Activated CD4-positive, CD25-positive, alpha-beta regulatory T cell treated with anti-CD3 and anti-CD28 coated beads, Interleukin-2, amount 50 U/mL, for 24 hours (primary cell): ENCODE measurements at regions not wholly inside any gene's neighbourhood (a gene's known extent, or its start where the extent isn't known, plus 50 kb on each side); places are given as distances from the start of the nearest gene placed in this dataset.

Experiments used
- ATAC-seq, 2 donors: fragments of 150-1000 bp; cut with Tn5 transposase; one replicate each; pipeline ENCODE4 v1.10.0; 2021; ENCODE audit warnings: mild to moderate bottlenecking in 1 of 2, moderate library complexity in 1 of 2

DNA sequence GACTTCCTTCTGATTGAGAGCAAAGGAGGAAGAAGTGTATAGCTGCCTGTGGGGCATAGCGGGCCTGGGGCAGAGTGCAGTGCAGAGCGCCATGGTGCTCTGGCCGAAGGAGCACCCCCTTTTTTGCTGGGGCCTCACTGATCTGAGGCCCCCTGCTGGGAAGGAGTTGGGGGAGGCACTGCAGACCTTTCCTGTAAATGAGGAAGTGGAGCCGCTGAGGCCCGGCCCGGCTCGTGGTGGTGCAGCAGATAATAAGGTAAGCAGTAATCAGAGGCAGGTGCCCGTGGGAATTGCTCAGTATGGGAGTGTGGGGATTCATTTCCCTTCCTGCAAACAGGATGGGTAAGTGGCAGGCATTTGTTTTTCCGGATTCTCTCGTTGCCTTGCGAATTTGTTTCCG lies 373.7 kb upstream of the MKI67 start:
- no peak for ATAC-seq

DNA sequence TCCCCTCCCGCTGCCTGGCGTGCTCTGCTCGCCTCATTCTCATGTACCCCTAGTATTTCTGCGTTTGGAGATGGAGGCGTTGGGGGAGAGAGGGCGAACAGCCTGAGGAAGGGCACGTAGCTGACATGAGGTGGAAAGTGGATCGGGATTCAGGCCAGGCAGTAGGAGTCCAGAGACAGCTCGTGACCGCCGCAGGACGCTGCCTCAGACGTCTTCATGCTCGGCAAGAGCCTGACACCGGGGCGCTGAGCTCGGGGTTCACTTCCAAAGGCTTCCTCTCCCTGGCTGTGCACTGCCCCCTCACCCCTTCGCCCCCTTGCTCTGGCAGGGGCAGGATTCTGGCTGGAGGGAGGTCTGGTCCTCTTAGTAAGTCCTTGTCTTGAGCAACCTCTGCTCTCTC lies 374.4 kb upstream of the MKI67 start:
- ATAC-seq: no peak

DNA sequence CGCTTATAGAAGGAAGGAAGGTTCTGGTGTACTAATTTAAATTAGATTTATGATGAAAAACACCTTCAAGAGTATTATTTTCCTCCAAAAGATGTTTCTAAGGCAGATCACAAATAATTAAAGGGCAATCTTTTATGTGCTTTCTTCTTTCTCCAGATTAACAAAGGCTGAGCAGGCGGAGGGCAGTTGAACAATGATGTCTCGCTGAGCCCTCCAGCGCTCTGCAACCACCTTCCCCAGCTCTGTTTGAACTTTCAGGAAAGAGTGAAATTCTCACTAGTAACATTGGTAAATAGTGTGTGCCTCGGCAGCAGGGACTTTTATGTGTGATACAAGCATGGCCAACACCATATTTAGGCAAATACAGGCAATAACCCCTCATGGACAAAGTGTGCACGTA lies 379.1 kb upstream of the MKI67 start:
- no peak for ATAC-seq

DNA sequence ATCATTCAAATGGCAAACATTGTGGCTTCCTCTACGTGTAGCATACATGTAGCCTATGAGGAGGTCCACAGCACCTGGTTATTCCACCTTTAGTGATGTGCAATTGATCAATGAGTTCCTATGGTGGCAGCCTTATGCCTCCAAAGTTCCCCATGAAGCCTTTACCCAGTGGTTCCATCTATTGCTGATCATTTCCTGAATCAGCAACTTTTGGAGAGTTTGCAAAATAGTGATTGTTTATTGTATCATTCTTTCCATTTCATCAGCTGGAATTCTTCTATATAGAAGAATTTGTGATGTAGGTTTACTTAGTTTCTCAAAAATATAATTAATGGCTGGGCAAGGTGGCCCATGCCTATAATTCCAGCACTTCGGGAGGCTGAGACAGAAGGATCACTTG lies 380.2 kb upstream of the MKI67 start:
- no peak for ATAC-seq

DNA sequence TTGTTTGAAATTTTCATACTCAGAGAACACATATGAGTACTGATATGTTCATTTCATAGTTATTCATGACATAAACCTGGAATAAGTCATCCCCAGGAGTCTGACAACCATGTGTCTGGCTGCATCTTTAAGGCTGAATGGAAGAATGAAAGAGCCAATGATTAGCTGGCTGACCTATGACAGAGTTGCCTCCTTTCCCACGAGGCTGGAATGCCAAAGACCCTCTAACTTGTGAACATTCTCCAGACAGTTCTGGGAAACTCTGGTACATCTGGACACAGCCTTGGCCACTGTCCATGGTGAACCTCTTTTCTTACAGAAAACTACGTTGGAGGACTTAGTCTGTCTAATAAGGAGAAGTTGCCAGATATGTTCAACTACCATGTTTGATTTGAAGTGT lies 380.8 kb upstream of the MKI67 start:
- no peak for ATAC-seq

DNA sequence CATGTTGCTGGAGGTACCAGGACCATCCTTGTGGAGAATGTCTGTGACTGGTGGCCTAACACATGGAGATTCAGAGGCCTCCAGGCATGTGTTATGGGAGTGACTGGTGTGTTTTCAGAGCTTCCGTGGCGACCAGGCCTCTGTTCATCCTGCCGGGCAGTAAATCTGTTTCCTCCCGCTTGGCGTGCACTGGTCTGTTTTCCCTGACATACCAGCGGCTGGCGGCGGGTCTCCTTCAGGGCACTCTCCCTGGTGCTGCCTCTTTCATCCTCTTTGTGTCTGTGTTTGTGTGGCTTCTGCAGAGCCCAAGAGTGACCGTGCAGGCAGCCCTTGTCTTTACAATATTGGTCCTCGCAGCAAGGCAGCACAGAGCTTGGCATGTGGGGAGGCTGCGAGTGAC lies 385.1 kb upstream of the MKI67 start:
- no peak for ATAC-seq

DNA sequence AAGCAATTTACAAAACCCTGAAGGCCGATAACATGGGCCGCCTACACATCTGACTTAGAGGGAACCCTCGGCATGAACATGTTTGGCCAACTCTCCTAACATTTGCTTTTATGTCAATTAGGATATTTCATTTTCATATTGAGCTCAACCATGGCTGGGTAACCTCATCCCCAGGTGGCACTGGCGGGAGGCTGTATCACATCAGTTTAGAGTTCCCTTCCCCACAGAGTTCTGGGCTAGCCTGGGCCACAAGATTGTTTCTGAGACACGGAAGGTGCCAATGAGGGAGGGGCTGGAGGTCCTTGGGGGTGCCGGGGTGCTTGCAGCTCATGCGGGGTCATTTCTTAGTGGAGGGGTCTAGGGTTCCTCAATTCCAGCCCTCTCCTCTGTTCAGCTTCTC lies 386.5 kb upstream of the MKI67 start:
- no peak for ATAC-seq

DNA sequence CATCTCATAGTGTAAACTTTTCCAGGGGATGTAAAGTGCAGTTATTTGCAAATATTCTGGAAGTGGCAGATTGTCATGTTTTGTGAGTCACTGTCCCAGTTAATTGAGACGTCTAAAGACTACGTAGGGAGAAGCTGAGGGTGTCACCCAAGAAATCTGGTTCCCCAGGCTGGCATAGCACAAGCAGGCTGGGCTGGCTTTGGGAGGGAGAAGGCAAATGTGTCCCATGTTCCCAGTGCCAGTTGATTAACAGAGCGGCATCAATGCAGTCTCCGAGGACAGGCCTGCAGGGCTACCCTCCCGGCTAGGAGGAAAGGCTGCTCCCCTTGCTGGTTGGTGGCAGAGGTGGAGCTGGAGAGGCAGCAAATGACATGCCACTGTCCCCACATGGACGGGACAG lies 388.3 kb upstream of the MKI67 start:
- ATAC-seq: no peak

DNA sequence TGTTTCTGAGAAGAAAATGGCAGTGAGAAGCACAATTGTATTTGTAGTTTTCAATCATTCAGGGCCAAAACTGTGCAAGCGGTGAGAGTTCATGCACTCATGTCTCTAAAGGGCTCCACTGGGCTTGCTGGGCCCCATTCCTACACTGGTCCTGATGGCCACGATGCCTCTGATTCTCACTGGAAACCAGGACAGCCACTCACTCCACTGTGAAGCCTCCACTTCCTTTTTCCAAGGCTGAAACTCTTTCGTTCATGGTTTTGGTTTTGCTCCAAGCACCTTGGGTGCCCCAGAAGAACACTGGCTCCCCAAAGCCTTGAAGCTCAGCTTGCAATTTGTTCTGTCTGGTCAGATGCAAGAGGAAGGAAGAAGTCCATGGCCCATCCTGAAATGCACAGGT lies 390.0 kb upstream of the MKI67 start:
- no peak for ATAC-seq

DNA sequence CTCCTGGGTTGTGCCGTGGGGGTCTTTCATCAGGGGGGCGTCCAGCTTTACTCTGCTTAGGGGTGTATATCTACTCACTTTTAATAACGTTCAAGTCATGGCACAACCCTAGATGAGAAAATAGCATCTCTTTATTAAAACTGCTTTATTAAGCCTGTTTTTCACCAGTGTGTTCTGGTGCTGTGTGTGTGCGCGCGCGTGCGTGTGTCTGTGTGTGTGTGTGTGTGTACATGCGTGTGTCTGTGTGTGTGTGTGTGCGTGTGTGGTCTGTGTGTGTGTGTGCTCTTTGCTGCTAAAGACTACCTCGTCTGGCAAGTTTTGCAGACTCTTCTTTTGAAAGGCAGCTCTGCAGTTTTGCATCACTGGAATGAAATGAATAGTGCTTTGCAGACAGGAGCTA lies 390.9 kb upstream of the MKI67 start:
- ATAC-seq: no peak

DNA sequence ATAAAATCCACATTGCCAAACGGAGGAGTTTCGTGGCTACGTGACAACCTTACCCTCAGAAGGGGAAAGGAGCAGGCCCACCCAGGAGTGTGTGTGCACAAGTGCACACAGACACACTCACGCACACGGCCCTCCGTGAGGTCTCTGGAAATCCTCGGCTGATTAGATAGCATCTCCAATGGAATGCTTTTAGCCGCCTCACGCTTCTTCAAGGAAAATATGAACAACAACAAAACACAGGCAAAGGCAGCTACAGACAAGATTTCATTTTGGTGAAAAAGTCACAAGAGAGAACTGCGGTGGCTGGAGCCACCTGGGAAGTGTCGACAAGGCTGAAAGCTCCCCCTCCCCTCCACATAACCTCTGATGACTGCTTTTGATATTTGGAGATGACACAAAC lies 391.8 kb upstream of the MKI67 start:
- no peak for ATAC-seq

DNA sequence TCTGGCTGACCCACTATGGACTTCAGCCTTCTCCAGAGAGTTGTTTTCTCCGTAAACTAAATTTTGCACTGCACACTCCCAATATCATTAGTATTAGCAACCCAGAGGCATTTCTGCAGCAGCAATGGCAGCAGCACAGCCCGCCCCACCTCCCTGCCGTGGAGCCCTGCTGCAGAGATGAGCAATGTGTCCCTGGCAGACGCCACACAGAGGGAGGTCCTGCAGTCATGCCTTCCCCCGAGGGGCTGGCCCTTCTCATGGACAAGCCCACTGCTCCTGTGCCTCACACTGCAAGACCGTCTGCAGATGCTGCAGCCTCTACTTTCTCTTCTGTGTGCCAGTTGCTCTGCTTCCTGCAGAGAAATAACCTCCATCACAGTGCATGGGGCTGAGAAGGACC lies 393.4 kb upstream of the MKI67 start:
- no peak for ATAC-seq

DNA sequence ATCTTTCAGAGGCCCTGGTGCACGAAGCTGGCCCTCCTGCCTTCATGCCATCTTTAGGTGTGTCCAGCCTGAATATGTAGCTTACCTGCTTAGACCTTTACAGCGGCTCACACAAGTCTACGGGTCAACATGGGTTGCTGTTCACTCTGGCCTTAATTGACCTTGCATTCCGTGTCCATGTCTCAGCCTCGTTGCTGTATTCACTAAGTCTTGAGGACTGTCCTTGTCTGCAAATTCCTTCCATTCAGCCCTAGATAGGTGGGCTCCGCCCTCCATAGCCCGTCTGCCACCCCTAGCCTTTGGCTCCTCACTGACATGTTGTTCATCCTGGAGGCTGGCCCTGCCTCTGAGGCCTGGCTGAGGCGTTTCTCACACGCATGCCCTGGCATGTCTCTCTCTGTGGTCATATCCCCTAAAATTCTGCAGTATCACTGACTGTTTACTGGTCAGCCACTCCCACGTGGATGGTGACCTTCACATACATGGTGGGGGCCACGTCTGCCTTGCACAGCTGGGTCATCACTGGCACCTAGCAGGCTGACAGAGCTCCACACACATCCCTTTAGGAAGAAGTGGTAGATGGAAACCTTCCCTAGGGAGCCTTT lies 394.1 kb upstream of the MKI67 start:
- no peak for ATAC-seq

DNA sequence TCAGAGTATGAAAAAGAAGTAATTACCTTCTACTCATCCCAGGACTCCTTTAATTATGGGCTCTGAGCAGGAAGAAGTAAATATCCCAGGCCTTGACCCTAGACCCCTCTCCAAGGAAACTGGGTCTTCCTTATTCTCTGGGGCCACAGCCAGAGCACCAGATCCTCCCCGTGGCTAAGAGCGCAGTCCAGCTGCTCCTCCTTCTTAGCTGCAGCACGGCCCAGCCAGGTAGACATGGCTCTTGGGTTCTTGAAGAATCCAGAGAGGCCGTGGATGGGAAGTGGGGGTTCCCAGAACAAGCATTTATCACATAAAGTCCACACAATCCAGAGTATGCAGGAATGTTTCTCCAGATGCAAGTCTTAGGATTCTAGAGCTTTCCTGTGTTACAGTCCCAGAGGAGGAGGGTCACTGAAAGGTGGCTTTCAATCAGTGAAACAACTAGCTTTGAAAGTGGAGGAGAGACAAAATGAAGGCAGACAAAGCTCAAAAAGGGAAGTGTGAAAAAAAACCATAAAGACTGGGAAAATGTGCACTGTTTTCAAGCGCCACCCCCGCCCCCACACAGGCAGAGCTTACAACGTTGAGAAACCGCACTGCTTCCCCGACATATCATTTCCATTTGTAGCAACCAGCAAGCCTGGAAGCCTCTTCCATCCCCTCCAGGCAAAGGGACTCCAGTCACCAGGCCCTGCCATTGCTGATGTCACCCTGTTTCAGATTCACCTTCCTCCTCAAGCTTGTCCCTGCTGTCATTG lies 396.5 kb upstream of the MKI67 start:
- ATAC-seq: no peak

DNA sequence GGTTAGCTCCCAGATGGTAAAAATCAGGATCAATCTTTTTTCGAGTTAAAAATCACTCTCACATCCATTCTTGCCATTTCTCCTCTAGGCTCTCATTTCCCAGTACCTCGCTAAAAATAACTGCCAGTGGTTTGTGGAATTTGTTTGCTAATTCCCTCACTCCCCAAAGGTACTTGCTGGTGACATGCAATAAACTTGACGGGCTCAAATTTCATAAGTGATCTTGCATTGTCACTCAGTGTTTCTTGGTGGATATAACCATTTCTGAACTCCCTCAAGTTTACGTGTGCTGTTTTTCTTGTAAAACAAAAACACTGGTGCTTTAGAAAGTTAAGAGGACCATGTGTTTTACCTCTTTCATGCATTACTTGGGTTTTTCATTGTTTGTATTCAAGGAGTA lies 399.2 kb upstream of the MKI67 start:
- no peak for ATAC-seq

DNA sequence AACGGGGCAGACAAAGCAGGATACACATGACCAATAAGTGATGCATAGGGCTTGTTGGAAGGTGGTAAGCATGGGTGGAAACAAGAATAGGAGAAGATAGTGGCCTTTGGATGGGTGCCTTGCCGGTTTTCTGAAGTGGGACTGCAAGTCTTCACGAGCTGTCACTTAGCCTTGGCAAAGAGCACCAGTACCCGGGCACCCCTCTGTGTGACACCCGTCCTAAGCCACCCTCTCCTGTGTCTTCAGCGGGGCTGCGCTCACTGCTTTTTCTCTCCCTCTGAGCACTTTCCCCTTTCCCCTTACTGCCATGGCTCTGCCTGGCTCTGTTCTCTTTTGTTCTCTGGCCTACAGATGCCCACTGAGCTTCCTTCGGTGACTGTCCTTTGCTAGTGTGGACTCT lies 399.7 kb upstream of the MKI67 start:
- no peak for ATAC-seq

DNA sequence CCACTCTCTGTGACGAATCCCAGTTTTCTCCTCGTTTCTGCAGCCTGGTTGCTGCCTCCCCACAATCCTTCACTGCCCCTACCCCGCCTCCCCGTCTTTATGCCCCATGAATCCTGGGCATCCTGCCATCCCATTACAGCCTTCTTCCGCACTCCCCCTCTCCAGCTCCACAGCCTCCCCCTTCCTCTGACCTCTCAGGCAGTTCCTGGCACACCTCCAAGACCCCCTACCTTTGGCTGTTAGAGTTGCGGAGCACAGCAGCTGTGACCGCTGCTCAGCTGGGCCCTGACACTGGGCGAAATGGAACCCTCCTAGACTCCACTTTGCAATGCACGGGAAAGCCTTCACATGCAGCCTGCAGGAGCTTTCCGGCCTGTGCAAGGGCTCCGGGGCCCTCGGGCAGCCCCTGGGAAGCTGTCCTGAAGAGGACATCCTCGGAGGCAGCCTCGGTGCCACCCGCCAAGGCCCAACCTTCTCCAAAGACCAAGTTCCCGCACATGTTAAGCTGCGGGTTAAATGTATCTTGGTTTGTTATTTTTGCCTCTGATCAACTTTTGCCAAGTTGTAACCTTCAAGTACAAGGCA lies 400.7 kb upstream of the MKI67 start:
- ATAC-seq: no peak

DNA sequence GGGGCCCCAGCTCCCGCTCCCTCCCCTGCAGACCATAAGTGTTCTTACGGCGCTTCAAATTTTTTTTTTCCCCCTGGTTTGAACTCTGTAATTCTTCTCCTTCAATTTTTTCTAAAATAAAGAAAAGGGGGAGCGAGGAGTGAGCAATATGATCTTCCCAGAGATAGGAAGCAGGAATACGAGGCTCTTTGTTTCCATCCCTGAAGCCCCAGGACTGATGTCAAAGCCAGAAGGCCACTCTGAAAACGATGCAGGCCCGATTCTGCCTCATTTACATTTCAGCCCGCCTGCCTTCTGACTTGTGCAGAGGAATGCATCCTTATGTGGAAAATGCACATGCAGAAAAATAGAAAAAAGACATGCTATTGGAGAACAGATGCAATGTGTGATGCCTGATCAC lies 401.5 kb upstream of the MKI67 start:
- ATAC-seq: no peak

DNA sequence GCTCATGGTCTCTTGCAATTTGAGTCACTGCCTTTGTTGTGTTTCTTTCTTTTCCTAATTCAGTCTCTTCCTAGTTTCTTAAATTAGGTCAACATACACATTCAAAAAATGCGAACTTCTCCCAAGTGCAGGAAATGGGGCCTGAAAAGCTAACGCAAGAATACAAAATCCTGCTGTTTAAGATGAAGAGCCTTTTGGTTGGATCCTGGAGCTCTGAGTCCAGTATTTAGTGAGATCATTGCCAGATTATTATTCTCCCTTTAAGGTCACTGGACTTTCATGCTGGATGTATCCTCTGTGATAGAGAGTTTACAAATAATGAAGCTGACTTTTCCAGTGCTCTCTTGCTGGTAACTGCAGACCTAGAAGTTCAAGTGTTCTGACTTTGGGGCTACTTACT lies 401.9 kb upstream of the MKI67 start:
- no peak for ATAC-seq

DNA sequence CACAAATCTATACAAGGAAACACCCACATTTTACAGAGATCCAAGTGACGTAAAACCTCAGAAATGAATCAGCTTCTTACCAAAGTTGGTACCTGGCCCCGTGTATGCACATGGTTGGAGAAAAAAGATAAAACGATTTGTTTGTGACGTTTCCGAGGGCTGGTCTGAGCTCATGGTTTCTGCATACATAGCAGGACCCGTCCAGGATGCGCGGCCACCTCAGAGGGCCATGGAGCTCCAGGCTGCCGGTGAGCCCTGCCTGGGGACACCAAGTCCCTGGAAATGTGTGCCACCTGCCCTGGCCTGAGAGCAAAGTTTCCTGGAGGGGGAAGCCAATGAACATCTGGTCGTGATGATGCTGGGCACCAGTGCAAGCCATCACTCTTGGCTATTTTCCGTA lies 402.6 kb upstream of the MKI67 start:
- no peak for ATAC-seq

DNA sequence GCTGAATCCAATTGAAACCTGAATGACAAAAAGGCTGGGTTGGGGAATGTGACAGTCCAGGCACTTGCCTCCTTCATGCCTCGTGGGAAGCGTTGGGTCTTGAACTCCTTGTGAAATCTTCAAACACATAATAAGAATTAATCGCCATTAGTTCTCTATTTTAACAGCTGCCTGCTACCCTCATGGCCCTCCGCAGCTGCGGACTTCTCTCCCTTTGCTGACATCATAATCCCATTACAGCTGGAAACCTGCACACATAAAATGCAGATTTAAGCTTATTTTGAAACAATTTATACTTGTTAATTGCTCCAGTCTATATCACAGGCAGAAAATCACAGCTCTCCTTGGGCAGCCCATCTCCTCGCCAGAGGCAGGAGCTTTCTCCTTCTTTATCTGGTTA lies 403.0 kb upstream of the MKI67 start:
- no peak for ATAC-seq

DNA sequence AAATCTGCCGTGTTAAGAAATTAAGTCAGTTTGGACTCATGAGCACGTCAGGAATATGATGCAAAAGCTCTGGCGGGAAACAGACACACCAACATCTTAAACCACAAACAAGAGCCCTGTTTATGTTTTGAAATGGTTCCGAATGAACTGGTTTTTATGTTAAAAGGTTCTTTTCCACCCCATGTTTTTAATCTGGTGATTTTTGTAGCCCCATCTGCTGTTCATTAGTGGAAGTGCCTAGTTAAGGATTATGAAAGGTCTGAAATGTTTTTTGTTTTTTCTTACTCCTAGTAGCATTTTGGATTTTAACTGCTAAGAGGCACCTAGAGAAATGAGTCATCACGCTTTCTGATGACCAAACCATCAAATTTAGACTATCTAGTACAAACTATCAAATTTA lies 404.1 kb upstream of the MKI67 start:
- ATAC-seq: no peak

DNA sequence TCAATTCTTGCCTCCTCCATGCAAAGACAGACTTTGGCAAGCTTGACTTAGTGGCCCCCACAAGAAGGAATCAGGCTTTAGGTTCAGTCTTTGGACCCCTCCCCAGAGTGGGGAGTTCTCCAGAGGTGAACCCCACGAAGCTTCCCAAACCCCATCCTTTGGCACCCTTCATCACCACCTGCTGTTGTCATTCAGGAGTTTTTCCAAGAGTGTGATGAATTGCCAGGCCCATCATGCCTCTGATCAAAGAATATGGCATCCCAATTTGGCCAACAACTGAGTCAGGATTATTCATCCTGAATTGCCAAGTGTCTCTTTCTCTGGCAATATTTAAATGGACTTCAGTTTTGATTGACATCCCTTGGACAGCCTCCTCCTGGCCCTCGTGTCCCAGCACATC lies 404.7 kb upstream of the MKI67 start:
- no peak for ATAC-seq

DNA sequence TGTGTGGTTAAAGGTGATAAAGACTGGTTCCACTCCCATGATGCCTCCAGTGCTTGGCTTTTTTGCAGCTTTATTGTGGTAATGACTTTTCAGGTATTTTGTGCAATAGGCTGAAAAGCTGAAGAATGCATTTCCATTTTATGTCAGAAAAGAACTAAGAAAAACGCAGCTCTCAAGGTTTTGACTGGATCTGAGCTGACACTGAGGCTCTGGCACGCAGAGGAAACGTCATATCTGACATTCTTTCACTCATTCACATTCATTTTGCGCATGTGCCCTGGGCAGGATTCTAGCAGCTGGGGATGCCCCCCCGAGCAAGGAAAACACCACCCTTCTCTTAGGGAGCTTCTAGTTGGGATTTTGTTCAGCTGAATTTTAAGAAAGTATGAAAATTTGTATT lies 408.5 kb upstream of the MKI67 start:
- ATAC-seq: no peak

DNA sequence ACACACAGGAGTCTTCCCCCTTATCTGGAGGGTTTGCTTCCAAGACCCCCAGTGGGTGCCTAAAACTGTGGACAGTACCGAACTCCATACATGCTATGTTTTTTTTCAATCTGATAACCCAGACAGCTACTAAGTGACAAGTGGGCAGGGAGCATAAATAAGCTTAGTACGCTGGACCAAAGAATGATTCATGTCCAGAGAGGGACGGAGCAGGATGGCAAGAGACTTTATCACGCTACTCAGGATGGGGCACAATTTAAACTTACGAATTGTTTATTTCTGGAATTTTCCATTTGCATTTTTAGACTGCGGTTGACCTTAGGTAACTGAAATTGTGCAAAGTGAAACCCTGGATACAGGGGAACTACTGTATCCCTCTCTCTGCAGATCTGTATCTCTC lies 410.0 kb upstream of the MKI67 start:
- ATAC-seq: no peak
